ENCODE measurements at regions not wholly inside any gene's neighbourhood (a gene's known extent, or its start where the extent isn't known, plus 50 kb on each side); places are given as distances from the start of the nearest gene placed in this dataset.

- TF ChIP-seq TP53 (CRISPR knock-in tag; IDR thresholded peaks at IDR 0.05) (no peak), KAT7 (CRISPR knock-in tag; IDR thresholded peaks at IDR 0.05; ENCODE audit: borderline replicate concordance) (no peak), JAZF1 (CRISPR knock-in tag; IDR thresholded peaks at IDR 0.05) (no peak), CBFB (CRISPR knock-in tag; IDR thresholded peaks at IDR 0.05; ENCODE audit: low read depth) (no peak), FOXK1 (CRISPR knock-in tag; IDR thresholded peaks at IDR 0.05) (no peak), FOXP4 (CRISPR knock-in tag; IDR thresholded peaks at IDR 0.05) (no peak), ZBTB21 (CRISPR knock-in tag; IDR thresholded peaks at IDR 0.05; ENCODE audit: borderline replicate concordance) (no peak), ETV6 (CRISPR knock-in tag; IDR thresholded peaks at IDR 0.05) (no peak), ZNF138 (CRISPR knock-in tag; conservative IDR thresholded peaks at IDR 0.05) (no peak), SOX15 (CRISPR knock-in tag; IDR thresholded peaks at IDR 0.05) (no peak), SP1 (CRISPR knock-in tag; conservative IDR thresholded peaks at IDR 0.05) (no peak), EMX1 (CRISPR knock-in tag; IDR thresholded peaks at IDR 0.05) (no peak), FOXJ3 (CRISPR knock-in tag; IDR thresholded peaks at IDR 0.05; ENCODE audit: borderline replicate concordance) (no peak), ZNF263 (CRISPR knock-in tag; IDR thresholded peaks at IDR 0.05; ENCODE audit: low read depth) (no peak), ATF1 (CRISPR knock-in tag; IDR thresholded peaks at IDR 0.05) (no peak), ARID4B (CRISPR knock-in tag; IDR thresholded peaks at IDR 0.05; ENCODE audit: borderline replicate concordance) (no peak)
- TF ChIP-seq, protein P1, sequence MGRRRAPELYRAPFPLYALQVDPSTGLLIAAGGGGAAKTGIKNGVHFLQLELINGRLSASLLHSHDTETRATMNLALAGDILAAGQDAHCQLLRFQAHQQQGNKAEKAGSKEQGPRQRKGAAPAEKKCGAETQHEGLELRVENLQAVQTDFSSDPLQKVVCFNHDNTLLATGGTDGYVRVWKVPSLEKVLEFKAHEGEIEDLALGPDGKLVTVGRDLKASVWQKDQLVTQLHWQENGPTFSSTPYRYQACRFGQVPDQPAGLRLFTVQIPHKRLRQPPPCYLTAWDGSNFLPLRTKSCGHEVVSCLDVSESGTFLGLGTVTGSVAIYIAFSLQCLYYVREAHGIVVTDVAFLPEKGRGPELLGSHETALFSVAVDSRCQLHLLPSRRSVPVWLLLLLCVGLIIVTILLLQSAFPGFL (CRISPR knock-in tag; IDR thresholded peaks at IDR 0.05; ENCODE audit: borderline replicate concordance), result no peak
- TF ChIP-seq, protein P2, sequence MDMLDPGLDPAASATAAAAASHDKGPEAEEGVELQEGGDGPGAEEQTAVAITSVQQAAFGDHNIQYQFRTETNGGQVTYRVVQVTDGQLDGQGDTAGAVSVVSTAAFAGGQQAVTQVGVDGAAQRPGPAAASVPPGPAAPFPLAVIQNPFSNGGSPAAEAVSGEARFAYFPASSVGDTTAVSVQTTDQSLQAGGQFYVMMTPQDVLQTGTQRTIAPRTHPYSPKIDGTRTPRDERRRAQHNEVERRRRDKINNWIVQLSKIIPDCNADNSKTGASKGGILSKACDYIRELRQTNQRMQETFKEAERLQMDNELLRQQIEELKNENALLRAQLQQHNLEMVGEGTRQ (CRISPR knock-in tag; IDR thresholded peaks at IDR 0.05), result no peak
- TF ChIP-seq, protein P3, sequence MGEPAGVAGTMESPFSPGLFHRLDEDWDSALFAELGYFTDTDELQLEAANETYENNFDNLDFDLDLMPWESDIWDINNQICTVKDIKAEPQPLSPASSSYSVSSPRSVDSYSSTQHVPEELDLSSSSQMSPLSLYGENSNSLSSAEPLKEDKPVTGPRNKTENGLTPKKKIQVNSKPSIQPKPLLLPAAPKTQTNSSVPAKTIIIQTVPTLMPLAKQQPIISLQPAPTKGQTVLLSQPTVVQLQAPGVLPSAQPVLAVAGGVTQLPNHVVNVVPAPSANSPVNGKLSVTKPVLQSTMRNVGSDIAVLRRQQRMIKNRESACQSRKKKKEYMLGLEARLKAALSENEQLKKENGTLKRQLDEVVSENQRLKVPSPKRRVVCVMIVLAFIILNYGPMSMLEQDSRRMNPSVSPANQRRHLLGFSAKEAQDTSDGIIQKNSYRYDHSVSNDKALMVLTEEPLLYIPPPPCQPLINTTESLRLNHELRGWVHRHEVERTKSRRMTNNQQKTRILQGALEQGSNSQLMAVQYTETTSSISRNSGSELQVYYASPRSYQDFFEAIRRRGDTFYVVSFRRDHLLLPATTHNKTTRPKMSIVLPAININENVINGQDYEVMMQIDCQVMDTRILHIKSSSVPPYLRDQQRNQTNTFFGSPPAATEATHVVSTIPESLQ (CRISPR knock-in tag; IDR thresholded peaks at IDR 0.05), result no peak
- POLR2A ChIA-PET, result no interaction called here
- Mint-ChIP-seq H3K27me3 (ENCODE audit: low read depth) (no peaks in the 10 kb centered on the region), H3K36me3 (no peaks in the 10 kb centered on the region), H3K4me1 (peaks cover 9% of the 10 kb centered on the region), H3K4me3 (no peak overlapping the region), H3K9me3 (no peaks in the 10 kb centered on the region), H3K27ac (no peak overlapping the region)
- no peak for ATAC-seq
- DNase-seq (ENCODE audit: low spot score), result no peak
- CTCF ChIA-PET, result no interaction called here
Observed at GRCh38 chr6:126427713-126428112, 87.8 kb downstream of the CENPW start.

All from WTC11 (cell line).